ENCODE measurements at regions not wholly inside any gene's neighbourhood (a gene's known extent, or its start where the extent isn't known, plus 50 kb on each side); places are given as distances from the start of the nearest gene placed in this dataset.

DNA sequence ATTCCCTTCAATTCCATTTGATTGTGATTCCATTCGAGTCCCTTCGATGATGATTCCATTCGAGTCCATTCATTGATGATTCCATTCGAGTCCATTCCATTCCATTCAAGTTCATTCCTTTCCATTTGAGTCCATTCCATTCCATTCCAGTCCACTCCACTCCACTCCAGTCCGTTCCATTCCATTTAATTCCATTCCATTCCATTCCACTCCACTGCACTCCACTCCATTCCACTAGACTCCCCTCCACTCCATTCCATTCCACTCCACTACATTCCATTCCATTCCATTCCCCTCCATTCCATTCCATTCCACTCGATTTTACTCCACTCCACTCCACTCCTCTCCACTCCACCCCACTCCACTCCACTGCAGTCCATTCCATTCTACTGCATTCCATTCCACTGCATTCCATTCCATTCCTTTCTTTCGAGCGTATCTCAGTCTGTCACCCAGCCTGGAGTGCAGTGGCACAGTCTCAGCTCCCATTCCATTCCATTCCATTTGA, 115.7 kb downstream of the ZNF92 start:
- peaks cover 11 to 19% of the 10 kb centered on the region in 2 experiments for H3K9me3 ChIP-seq (ENCODE audit: insufficient read depth in 2 of 2, low read depth in 1 of 2, low read length in 1 of 2)
- H2BK5ac ChIP-seq (ENCODE audit: low read depth, low read length): no peak overlapping the region
- POLR2A ChIA-PET (ENCODE audit: partially characterized antibody): no interaction called here
- no peak overlapping the region for H4K91ac ChIP-seq (replicated peaks; ENCODE audit: insufficient read length, low read length)
- H3K4me2 ChIP-seq (ENCODE audit: insufficient read depth in 1 of 2, low read depth in 2 of 2, low read length in 2 of 2): no peak overlapping the region
- no peak overlapping the region for H2AK5ac ChIP-seq (ENCODE audit: low read depth, low read length)
- H3K4me3 ChIP-seq (ENCODE audit: extremely low read depth in 1 of 4, insufficient read depth in 2 of 4, low read depth in 3 of 4, low read length in 4 of 4): no peak overlapping the region
- H2BK12ac ChIP-seq (ENCODE audit: low read depth, low read length): no peak overlapping the region
- no peak for FAIRE-seq
- H4K5ac ChIP-seq (ENCODE audit: insufficient read length, low read depth, low read length): no peak overlapping the region
- no peak for DNase-seq (ENCODE audit: low read depth in 1 of 2, low spot score in 2 of 2)
- H3K18ac ChIP-seq (ENCODE audit: extremely low read depth, low read length): no peak overlapping the region
- CTCF ChIA-PET (ENCODE audit: partially characterized antibody): no interaction called here
- H3K4ac ChIP-seq (replicated peaks; ENCODE audit: insufficient read length, low read depth, low read length): no peak overlapping the region
- no peaks in the 10 kb centered on the region for H3K79me2 ChIP-seq (ENCODE audit: control insufficient read depth in 1 of 2, insufficient read depth in 2 of 2, low read length in 2 of 2)
- no peak overlapping the region for H3K9ac ChIP-seq (replicated peaks in 1 of 4; ENCODE audit: extremely low read depth in 1 of 4, low read depth in 3 of 4, low read length in 3 of 4)
- no peaks in the 10 kb centered on the region for H3K4me1 ChIP-seq (replicated peaks in 1 of 4; ENCODE audit: control insufficient read depth in 3 of 4, insufficient read depth in 4 of 4, low read length in 3 of 4)
- no peak overlapping the region for H3K23ac ChIP-seq (ENCODE audit: insufficient read length)
- H2BK15ac ChIP-seq (ENCODE audit: low read length): no peak overlapping the region
- H3K79me1 ChIP-seq (ENCODE audit: low read depth, low read length): no peaks in the 10 kb centered on the region
- WGBS, 2 experiments (ENCODE audit: extremely low coverage in 1 of 2, insufficient coverage in 1 of 2, insufficient read length in 1 of 2, insufficient replicate concordance in 2 of 2, low coverage in 1 of 2, low lambda C conversion rate in 2 of 2, missing lambda C conversion rate in 1 of 2): 82 to 100% methylated on average over 1 to 8 of the region's 8 CpGs
- peaks cover 9% of the 10 kb centered on the region; the same call in 1 of the 2 replicates for H3K23me2 ChIP-seq (ENCODE audit: low read depth, low read length)
- no peak overlapping the region for H2BK120ac ChIP-seq (replicated peaks; ENCODE audit: low read depth, low read length)
- H3K56ac ChIP-seq (replicated peaks; ENCODE audit: insufficient read length, low read depth, low read length): no peak overlapping the region
- H3K27ac ChIP-seq (ENCODE audit: low read depth, low read length): no peak overlapping the region
- H3K14ac ChIP-seq (ENCODE audit: insufficient read length): no peak overlapping the region
- H4K8ac ChIP-seq (ENCODE audit: extremely low read depth, insufficient read depth, low read length): no peak overlapping the region
- no peaks in the 10 kb centered on the region for H3K27me3 ChIP-seq (replicated peaks in 1 of 4; ENCODE audit: control insufficient read depth in 3 of 4, extremely low read depth in 1 of 4, insufficient read depth in 3 of 4, low read length in 3 of 4)
- H4K20me1 ChIP-seq (replicated peaks in 1 of 2; ENCODE audit: control insufficient read depth in 1 of 2, insufficient read depth in 2 of 2, low read length in 2 of 2): no peaks in the 10 kb centered on the region
- H2AFZ ChIP-seq (ENCODE audit: low read length): no peak overlapping the region
- no peaks in the 10 kb centered on the region for H3K36me3 ChIP-seq (ENCODE audit: control insufficient read depth in 2 of 4, insufficient read depth in 4 of 4, low read length in 3 of 4)
- no peak overlapping the region for H2BK20ac ChIP-seq (ENCODE audit: low read length)
- TF ChIP-seq SUZ12 (IDR thresholded peaks at IDR 0.05; ENCODE audit: low read length) (no peak), TAF1 (IDR thresholded peaks at IDR 0.05; ENCODE audit: low read depth, low read length) (no peak), SAP30 (IDR thresholded peaks at IDR 0.05; ENCODE audit: insufficient read depth, insufficient replicate concordance, low read length) (no peak)
- TF ChIP-seq, protein P1, sequence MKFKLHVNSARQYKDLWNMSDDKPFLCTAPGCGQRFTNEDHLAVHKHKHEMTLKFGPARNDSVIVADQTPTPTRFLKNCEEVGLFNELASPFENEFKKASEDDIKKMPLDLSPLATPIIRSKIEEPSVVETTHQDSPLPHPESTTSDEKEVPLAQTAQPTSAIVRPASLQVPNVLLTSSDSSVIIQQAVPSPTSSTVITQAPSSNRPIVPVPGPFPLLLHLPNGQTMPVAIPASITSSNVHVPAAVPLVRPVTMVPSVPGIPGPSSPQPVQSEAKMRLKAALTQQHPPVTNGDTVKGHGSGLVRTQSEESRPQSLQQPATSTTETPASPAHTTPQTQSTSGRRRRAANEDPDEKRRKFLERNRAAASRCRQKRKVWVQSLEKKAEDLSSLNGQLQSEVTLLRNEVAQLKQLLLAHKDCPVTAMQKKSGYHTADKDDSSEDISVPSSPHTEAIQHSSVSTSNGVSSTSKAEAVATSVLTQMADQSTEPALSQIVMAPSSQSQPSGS (IDR thresholded peaks at IDR 0.05; ENCODE audit: low read length): no peak

Measured in H1 (cell line).